CD8-positive, alpha-beta memory T cell (primary cell): ENCODE measurements at regions not wholly inside any gene's neighbourhood (a gene's known extent, or its start where the extent isn't known, plus 50 kb on each side); places are given as distances from the start of the nearest gene placed in this dataset.

Experiments
- CTCF ChIA-PET: fragments of 350-600 bp; sonication (Branson Sonifier 250); formaldehyde crosslinking; loops from one replicate; lab custom pipeline; 2021; ENCODE audit warnings: antibody characterized with exemption; lab: Charles Lee
- POLR2A ChIA-PET: fragments of 350-600 bp; sonication (Branson Sonifier 250); formaldehyde crosslinking; loops from one replicate; lab custom pipeline; 2021; ENCODE audit warnings: antibody characterized with exemption; lab: Charles Lee
- DNase-seq, 5 donors: peaks; one replicate each; pipeline versions ENCODE4 v3.0.0 to v3.0.0-alpha.2; 2020 to 2022; ENCODE audit warnings: mixed read lengths in 1 of 5
- H3K27ac ChIP-seq: one replicate; pipeline ENCODE4 v1.7.0; 2013; ENCODE audit warnings: low read depth, mild to moderate bottlenecking, low read length, moderate library complexity
- H3K27me3 ChIP-seq: 2 replicates; pipeline ENCODE4 v1.7.0; 2013; ENCODE audit warnings: low read length, mild to moderate bottlenecking; ENCODE audit not compliant: insufficient read depth, poor library complexity, severe bottlenecking
- H3K36me3 ChIP-seq: 2 replicates; pipeline ENCODE4 v1.7.0; 2013; ENCODE audit warnings: mild to moderate bottlenecking, low read length, moderate library complexity; ENCODE audit not compliant: insufficient read depth
- H3K4me1 ChIP-seq: 2 replicates; pipeline ENCODE4 v1.7.0; 2013; ENCODE audit warnings: mild to moderate bottlenecking, low read length, moderate library complexity; ENCODE audit not compliant: insufficient read depth
- H3K4me3 ChIP-seq: 2 replicates; pipeline ENCODE4 v1.7.0; 2013; ENCODE audit warnings: mild to moderate bottlenecking, low read length
- H3K9me3 ChIP-seq: 2 replicates; pipeline ENCODE4 v1.7.0; 2013; ENCODE audit warnings: mild to moderate bottlenecking, low read length
- H3K27ac Mint-ChIP-seq, 8 donors: one replicate each; pipeline ENCODE4 v1.8.0; 2020 to 2021; ENCODE audit warnings: mixed read lengths in 8 of 8, mild to moderate bottlenecking in 6 of 8, inconsistent platforms in 3 of 8, moderate library complexity in 3 of 8
- H3K27me3 Mint-ChIP-seq, 2 donors: one replicate each; pipeline ENCODE4 v1.8.0; 2020 to 2021; ENCODE audit warnings: mixed read lengths in 2 of 2, mild to moderate bottlenecking in 1 of 2, moderate library complexity in 1 of 2
- H3K36me3 Mint-ChIP-seq, 3 donors: one replicate each; pipeline ENCODE4 v1.8.0; 2020 to 2021; ENCODE audit warnings: mixed read lengths in 3 of 3, inconsistent platforms in 1 of 3, mild to moderate bottlenecking in 1 of 3
- H3K4me1 Mint-ChIP-seq, 3 donors: one replicate each; pipeline ENCODE4 v1.8.0; 2020 to 2021; ENCODE audit warnings: mixed read lengths in 3 of 3, inconsistent platforms in 1 of 3, mild to moderate bottlenecking in 1 of 3
- H3K4me3 Mint-ChIP-seq, 7 donors: one replicate each; pipeline ENCODE4 v1.8.0; 2020 to 2021; ENCODE audit warnings: mixed read lengths in 7 of 7, mild to moderate bottlenecking in 6 of 7, moderate library complexity in 4 of 7, inconsistent platforms in 2 of 7
- H3K9me3 Mint-ChIP-seq, 5 donors: one replicate each; pipeline ENCODE4 v1.8.0; 2020 to 2022; ENCODE audit warnings: mixed read lengths in 5 of 5, mild to moderate bottlenecking in 3 of 5, moderate library complexity in 2 of 5, inconsistent platforms in 1 of 5

DNA sequence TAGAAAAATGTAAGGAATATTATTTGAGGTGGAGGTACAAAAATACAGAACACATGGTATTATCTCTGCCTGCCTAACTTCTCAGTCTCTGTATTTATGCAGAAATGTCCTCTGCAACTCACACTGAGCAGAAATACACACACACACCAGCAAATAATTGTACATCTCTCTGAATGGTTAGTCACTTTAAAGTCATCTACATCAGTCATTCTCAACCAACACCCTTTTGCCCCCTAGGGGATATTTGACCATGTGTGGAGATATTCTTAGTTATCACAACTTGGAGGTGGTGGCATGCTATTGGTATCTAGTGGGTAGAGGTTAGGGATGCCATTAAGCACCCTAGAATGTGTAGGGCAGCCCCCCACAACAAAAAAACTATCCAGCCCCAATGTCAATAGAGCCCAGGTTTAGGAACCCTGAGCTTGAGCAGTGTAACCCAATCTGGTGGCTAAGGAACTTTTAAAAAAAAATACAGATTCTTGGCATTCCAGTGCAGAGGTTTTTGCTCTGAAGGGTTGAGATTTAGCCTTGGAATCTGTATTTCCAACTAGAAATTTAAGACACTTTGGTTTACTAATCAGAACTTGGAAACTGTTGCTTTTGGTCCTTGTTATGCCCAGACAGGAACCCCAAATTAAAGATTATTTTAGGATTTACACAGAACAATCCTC lies 183.8 kb downstream of the TBX5 start:
- no peak for DNase-seq
- H3K36me3 Mint-ChIP-seq, result no peaks in the 10 kb centered on the region
- H3K4me1 Mint-ChIP-seq, result no peaks in the 10 kb centered on the region
- H3K27ac Mint-ChIP-seq, result peak overlapping the region in 1 of 8 donors; percentile 54
- Histone ChIP-seq H3K27ac (no peak overlapping the region), H3K36me3 (no peaks in the 10 kb centered on the region), H3K9me3 (no peaks in the 10 kb centered on the region), H3K4me3 (no peak overlapping the region), H3K4me1 (no peaks in the 10 kb centered on the region), H3K27me3 (no peaks in the 10 kb centered on the region)
- ChIA-PET CTCF (no interaction called here), POLR2A (no interaction called here)
- H3K9me3 Mint-ChIP-seq, result peaks cover 0 to 12% (median 4%) of the 10 kb centered on the region in 5 donors
- peaks cover 4 to 14% of the 10 kb centered on the region in 2 donors for H3K27me3 Mint-ChIP-seq
- no peak overlapping the region for H3K4me3 Mint-ChIP-seq

DNA sequence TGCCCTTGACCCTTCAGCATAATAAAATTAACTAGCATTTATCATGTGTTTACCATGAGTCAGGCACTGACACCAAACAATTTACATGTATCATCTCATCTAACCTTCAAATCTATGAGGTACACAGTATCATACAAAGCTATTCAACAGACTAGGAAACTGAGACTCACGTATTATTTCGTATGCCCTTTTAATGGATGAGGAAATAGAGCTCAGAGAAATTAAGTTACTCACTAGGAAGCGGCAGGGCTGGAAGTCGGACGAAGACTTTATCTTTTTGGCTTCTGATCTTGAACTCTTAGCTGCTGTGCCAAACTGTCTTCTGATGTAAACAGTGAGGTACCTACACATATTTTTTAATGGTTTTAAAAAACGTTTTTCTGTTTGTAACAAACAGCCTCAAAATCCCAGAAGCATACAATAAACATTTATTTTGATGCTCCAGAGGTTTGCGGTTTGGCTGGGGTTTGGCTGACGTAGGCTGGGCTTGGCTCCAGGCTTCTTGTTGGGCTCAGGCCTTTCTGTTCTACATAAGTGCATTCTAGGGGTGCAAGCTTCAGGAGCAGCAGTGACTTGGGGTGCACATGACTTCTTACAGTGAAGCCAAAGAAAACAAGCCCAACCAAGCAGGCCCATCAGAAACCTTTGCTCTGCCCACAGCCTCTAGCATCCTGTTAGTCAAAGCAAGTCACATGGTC lies 184.7 kb downstream of the TBX5 start:
- DNase-seq, result no peak
- H3K4me1 Mint-ChIP-seq, result no peaks in the 10 kb centered on the region
- Histone ChIP-seq H3K27me3 (no peaks in the 10 kb centered on the region), H3K36me3 (no peaks in the 10 kb centered on the region), H3K9me3 (no peaks in the 10 kb centered on the region), H3K4me1 (no peaks in the 10 kb centered on the region), H3K4me3 (no peak overlapping the region), H3K27ac (no peak overlapping the region)
- no peak overlapping the region for H3K27ac Mint-ChIP-seq
- peaks cover 4 to 14% of the 10 kb centered on the region in 2 donors for H3K27me3 Mint-ChIP-seq
- no peaks in the 10 kb centered on the region for H3K36me3 Mint-ChIP-seq
- H3K9me3 Mint-ChIP-seq, result peaks cover 0 to 14% (median 4%) of the 10 kb centered on the region in 5 donors
- CTCF ChIA-PET, result no interaction called here
- POLR2A ChIA-PET, result no interaction called here
- no peak overlapping the region for H3K4me3 Mint-ChIP-seq

DNA sequence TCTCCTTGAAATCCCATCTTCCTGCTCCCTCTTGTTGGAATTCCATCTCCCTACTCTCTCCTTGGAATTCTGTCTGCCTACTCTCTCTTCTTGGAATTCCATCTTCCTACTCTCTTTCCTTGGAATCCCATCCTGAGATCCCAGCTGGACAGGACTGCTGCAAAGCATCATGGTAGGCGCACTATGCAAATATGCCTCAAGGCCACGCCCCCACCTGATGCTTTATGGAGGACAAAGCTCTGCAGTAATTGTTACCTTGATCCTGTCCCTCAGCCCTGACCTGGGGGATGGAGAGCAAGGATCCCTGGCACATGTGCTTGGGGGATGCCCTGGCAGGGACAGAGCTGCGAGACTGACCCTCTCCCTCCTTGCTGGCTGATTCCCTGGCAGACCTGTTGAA lies 185.6 kb downstream of the TBX5 start:
- H3K9me3 Mint-ChIP-seq, result peaks cover 0 to 14% (median 4%) of the 10 kb centered on the region in 5 donors
- no peaks in the 10 kb centered on the region for H3K36me3 Mint-ChIP-seq
- H3K27ac Mint-ChIP-seq, result no peak overlapping the region
- no peak for DNase-seq
- POLR2A ChIA-PET, result no interaction called here
- no peak overlapping the region for H3K4me3 Mint-ChIP-seq
- H3K27me3 Mint-ChIP-seq, result peaks cover 4 to 10% of the 10 kb centered on the region in 2 donors
- Histone ChIP-seq H3K4me1 (no peaks in the 10 kb centered on the region), H3K27ac (no peak overlapping the region), H3K9me3 (no peaks in the 10 kb centered on the region), H3K4me3 (no peak overlapping the region), H3K36me3 (no peaks in the 10 kb centered on the region), H3K27me3 (no peaks in the 10 kb centered on the region)
- H3K4me1 Mint-ChIP-seq, result no peaks in the 10 kb centered on the region
- CTCF ChIA-PET, result no interaction called here

DNA sequence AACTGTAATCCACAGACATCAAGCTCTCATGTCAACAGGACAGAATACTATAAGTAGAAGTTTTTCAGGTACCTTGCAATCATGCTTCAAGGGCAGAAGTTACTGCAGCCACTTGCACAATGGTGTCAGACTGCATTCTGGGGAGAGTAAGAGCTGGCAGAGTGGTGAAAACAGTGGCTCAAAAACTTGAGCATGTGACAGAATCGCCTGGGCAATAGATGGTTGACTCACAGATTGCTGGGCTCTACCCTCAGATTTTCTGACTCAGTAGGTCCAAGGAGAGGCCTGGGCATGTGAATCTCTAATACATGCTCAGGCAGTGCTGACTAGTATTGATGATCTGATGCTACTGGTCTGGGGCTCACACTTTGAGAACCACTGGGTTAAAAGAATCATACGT lies 187.8 kb downstream of the TBX5 start:
- CTCF ChIA-PET, result no interaction called here
- no peaks in the 10 kb centered on the region for H3K4me1 Mint-ChIP-seq
- no peak overlapping the region for H3K27ac ChIP-seq
- no peaks in the 10 kb centered on the region for H3K9me3 ChIP-seq
- H3K4me3 ChIP-seq, result no peak overlapping the region
- no peaks in the 10 kb centered on the region for H3K36me3 ChIP-seq
- POLR2A ChIA-PET, result no interaction called here
- DNase-seq, result no peak
- H3K4me3 Mint-ChIP-seq, result no peak overlapping the region
- no peaks in the 10 kb centered on the region for H3K4me1 ChIP-seq
- H3K27me3 Mint-ChIP-seq, result peaks cover 3 to 7% of the 10 kb centered on the region in 2 donors
- no peaks in the 10 kb centered on the region for H3K27me3 ChIP-seq
- H3K9me3 Mint-ChIP-seq, result peaks cover 0 to 14% (median 3%) of the 10 kb centered on the region in 5 donors
- no peaks in the 10 kb centered on the region for H3K36me3 Mint-ChIP-seq
- no peak overlapping the region for H3K27ac Mint-ChIP-seq

DNA sequence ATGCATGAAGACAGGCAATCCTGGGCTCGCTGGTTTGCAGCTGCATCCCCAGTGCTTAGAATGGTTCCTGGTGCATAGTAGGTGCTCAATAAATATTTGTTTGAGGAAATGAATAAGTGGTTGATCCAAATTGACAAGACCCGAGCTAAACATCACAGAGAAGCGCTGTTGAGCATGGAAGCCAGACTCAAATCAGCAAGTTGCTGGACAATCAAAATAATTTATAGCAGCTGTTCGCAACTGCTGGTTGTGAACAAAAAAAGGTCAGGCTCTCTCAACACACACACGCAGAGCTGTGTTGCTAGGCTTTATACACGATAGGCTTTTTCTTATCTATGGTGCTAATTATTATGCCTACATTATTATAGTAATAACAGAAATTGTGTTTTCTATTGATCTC lies 190.2 kb downstream of the TBX5 start:
- Mint-ChIP-seq H3K27ac (no peak overlapping the region), H3K9me3 (peaks cover 0 to 12% (median 4%) of the 10 kb centered on the region in 5 donors), H3K27me3 (peaks cover 0 to 8% of the 10 kb centered on the region in 2 donors), H3K4me1 (no peaks in the 10 kb centered on the region), H3K4me3 (no peak overlapping the region), H3K36me3 (no peaks in the 10 kb centered on the region)
- no peaks in the 10 kb centered on the region for H3K9me3 ChIP-seq
- H3K27me3 ChIP-seq, result no peaks in the 10 kb centered on the region
- ChIA-PET POLR2A (no interaction called here), CTCF (no interaction called here)
- H3K4me3 ChIP-seq, result no peak overlapping the region
- DNase-seq, result no peak
- no peaks in the 10 kb centered on the region for H3K36me3 ChIP-seq
- no peaks in the 10 kb centered on the region for H3K4me1 ChIP-seq
- H3K27ac ChIP-seq, result no peak overlapping the region

DNA sequence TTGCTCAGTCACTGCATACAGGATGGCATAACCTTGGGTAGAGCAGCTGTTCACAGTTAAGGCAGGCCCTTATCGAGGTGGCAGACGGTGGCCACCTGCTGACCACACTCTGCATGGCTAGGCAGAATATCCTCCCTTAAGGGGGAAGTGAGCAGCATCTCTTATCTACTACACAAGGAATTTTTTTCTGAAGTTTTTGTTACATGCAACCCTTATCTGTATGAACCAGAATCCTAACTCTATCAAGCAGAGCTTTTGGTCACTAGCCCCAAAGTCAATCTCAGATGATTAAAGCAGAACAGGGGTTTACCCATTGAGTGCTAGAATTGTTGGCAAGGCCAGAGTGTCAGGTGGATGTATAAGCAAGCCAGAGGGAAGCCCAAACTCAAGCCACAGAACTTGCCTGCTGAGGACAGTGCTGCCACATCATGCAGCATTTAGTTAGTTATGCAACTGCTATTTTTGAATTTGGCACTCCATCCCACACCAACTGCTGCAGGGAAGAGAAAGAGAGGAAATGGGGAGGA lies 192.8 kb downstream of the TBX5 start:
- H3K4me1 ChIP-seq, result no peaks in the 10 kb centered on the region
- no peaks in the 10 kb centered on the region for H3K27me3 ChIP-seq
- no peak for DNase-seq
- ChIA-PET CTCF (no interaction called here), POLR2A (no interaction called here)
- Mint-ChIP-seq H3K9me3 (peaks cover 0 to 8% (median under 1%) of the 10 kb centered on the region in 5 donors), H3K36me3 (no peaks in the 10 kb centered on the region), H3K4me3 (no peak overlapping the region), H3K27me3 (peaks cover 0 to 7% of the 10 kb centered on the region in 2 donors), H3K4me1 (no peaks in the 10 kb centered on the region), H3K27ac (peak overlapping the region in 1 of 8 donors; percentile 77)
- H3K27ac ChIP-seq, result no peak overlapping the region
- no peaks in the 10 kb centered on the region for H3K9me3 ChIP-seq
- H3K4me3 ChIP-seq, result no peak overlapping the region
- no peaks in the 10 kb centered on the region for H3K36me3 ChIP-seq

DNA sequence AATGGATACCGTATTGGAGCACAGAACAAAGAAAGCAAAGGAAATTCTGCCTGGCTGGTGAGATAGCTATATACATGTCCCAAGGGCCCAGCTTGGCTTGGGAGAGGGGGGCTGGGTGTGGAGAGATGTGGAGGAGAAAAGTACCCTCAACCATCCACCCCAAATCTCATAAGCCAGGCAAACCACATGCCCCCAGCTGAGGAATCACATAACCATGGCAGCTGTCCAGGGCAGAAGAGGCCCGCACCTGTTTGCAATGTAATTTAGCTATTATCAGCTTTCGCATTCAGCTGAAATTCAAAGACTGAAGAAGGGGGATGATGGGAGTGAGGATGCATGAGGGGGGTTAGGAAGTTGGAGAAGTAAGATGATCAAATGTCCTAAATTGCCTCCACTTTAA lies 196.1 kb downstream of the TBX5 start:
- Mint-ChIP-seq H3K36me3 (no peaks in the 10 kb centered on the region), H3K27ac (no peak overlapping the region), H3K4me1 (no peaks in the 10 kb centered on the region), H3K27me3 (peaks cover 0 to 7% of the 10 kb centered on the region in 2 donors), H3K9me3 (peaks cover 0 to 5% (median 0%) of the 10 kb centered on the region in 5 donors), H3K4me3 (no peak overlapping the region)
- no peaks in the 10 kb centered on the region for H3K27me3 ChIP-seq
- DNase-seq, result no peak
- ChIA-PET CTCF (no interaction called here), POLR2A (no interaction called here)
- no peak overlapping the region for H3K27ac ChIP-seq
- no peaks in the 10 kb centered on the region for H3K36me3 ChIP-seq
- H3K4me3 ChIP-seq, result no peak overlapping the region
- no peaks in the 10 kb centered on the region for H3K9me3 ChIP-seq
- no peaks in the 10 kb centered on the region for H3K4me1 ChIP-seq

DNA sequence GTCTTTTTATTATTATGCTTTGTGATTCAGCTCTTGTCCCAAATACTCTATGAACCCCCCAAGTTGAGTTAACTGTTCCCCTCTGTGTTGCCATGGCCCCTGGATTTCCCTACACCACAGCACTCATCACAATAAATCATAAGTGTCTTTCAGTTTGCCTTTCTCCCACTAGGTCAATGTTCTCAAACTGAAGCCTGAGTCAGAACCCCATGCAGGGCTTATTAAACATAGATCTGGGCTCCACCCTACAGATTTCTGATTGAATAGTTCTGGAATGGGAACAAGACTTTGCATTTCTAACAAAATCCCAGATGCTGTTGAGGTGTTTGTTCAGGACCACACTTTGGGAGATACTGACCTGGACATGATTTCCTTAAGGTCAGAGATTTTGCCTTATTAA lies 199.4 kb downstream of the TBX5 start:
- no peak for DNase-seq
- no peaks in the 10 kb centered on the region for H3K27me3 Mint-ChIP-seq
- Histone ChIP-seq H3K4me3 (no peak overlapping the region), H3K4me1 (no peaks in the 10 kb centered on the region), H3K27me3 (no peaks in the 10 kb centered on the region), H3K9me3 (no peaks in the 10 kb centered on the region), H3K36me3 (no peaks in the 10 kb centered on the region), H3K27ac (no peak overlapping the region)
- H3K4me3 Mint-ChIP-seq, result no peak overlapping the region
- peaks cover 0 to 3% (median 0%) of the 10 kb centered on the region in 5 donors for H3K9me3 Mint-ChIP-seq
- H3K4me1 Mint-ChIP-seq, result no peaks in the 10 kb centered on the region
- no peaks in the 10 kb centered on the region for H3K36me3 Mint-ChIP-seq
- ChIA-PET POLR2A (no interaction called here), CTCF (no interaction called here)
- no peak overlapping the region for H3K27ac Mint-ChIP-seq
